Karpas-422 (cell line): ENCODE measurements at regions not wholly inside any gene's neighbourhood (a gene's known extent, or its start where the extent isn't known, plus 50 kb on each side); places are given as distances from the start of the nearest gene placed in this dataset.
"Not testable (repeated sequence)": the region's sequence is repeated elsewhere in the genome, so short reads cannot be mapped to it uniquely, and the experiment has no call there.

Experiments used
- DNase-seq: peaks from one replicate; pipeline ENCODE4 v3.0.0-alpha.2; 2015
- H2AFZ ChIP-seq: fragments of 200-600 bp; sonication (generic); 2 replicates; pipeline ENCODE4 v1.6.1; 2014; ENCODE audit warnings: antibody characterized with exemption, low read length, mixed read lengths
- H3K27ac ChIP-seq: fragments of 200-600 bp; sonication (generic); 2 replicates; pipeline ENCODE4 v1.5.1; 2014; ENCODE audit warnings: mild to moderate bottlenecking, low read length, moderate library complexity
- H3K27me3 ChIP-seq: fragments of 200-600 bp; sonication (generic); 2 replicates; pipeline ENCODE4 v1.6.1; 2014; ENCODE audit warnings: low read length, mixed read lengths
- H3K36me3 ChIP-seq: fragments of 200-600 bp; sonication (generic); 2 replicates; pipeline ENCODE4 v1.6.1; 2014; ENCODE audit warnings: low read length, mixed read lengths; ENCODE audit not compliant: insufficient read depth
- H3K4me1 ChIP-seq: fragments of 200-600 bp; sonication (generic); 2 replicates; pipeline ENCODE4 v1.6.1; 2014; ENCODE audit warnings: mild to moderate bottlenecking, low read length, mixed read lengths
- H3K4me2 ChIP-seq: fragments of 200-600 bp; sonication (generic); 2 replicates; pipeline ENCODE4 v1.6.1; 2014; ENCODE audit warnings: low read length, low read depth, mild to moderate bottlenecking; ENCODE audit not compliant: poor library complexity, severe bottlenecking
- H3K4me3 ChIP-seq: fragments of 200-600 bp; sonication (generic); 2 replicates; pipeline ENCODE4 v1.5.1; 2014; ENCODE audit warnings: mild to moderate bottlenecking, antibody characterized with exemption, low read length, mixed read lengths
- H3K79me2 ChIP-seq: fragments of 200-600 bp; sonication (generic); 2 replicates; pipeline ENCODE4 v1.6.1; 2014; ENCODE audit warnings: mild to moderate bottlenecking, low read length, mixed read lengths
- H3K9ac ChIP-seq: fragments of 200-600 bp; sonication (generic); 2 replicates; pipeline ENCODE4 v1.6.0; 2014; ENCODE audit warnings: low read length
- H3K9me2 ChIP-seq: fragments of 200-600 bp; sonication (generic), shearing (Covaris generic); replicated peaks from 2 replicates; pipeline ENCODE4 v1.6.0; 2014; ENCODE audit warnings: mild to moderate bottlenecking, low read length, moderate library complexity; ENCODE audit not compliant: insufficient read depth
- H3K9me3 ChIP-seq: fragments of 300-700, 200-600 bp; sonication (generic); 2 replicates; pipeline ENCODE4 v1.6.1; 2014; ENCODE audit warnings: low read length, mixed read lengths
- H4K20me1 ChIP-seq: fragments of 200-600 bp; sonication (generic); 2 replicates; pipeline ENCODE4 v1.6.1; 2014; ENCODE audit warnings: mild to moderate bottlenecking, antibody characterized with exemption, low read length, low read depth; ENCODE audit not compliant: insufficient read depth

DNA sequence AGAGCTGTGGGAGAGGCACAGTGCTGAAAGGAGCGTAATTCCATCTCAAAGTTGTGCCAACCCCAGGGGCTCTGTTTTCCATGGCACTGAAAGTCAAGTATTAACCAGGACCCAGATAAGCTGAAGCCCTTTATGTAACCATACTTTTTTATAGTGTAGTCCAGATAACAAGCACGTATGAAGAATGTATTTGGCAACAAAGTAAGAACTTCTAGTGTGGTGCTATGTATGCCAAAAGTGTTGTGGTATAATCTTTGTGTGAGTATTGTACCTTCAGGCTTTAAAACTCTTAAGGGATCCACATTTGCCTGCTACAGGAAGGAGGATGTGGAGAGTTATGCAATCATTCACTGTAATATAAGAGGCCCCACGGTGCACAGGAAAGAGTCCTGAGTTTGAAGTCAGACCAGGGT lies 129.4 kb downstream of the IBTK start:
- DNase-seq: no peak
- H3K4me2 ChIP-seq: no peak overlapping the region
- H3K36me3 ChIP-seq: no peaks in the 10 kb centered on the region
- H3K4me3 ChIP-seq: no peak overlapping the region
- H3K79me2 ChIP-seq: no peaks in the 10 kb centered on the region
- no peak overlapping the region for H3K9ac ChIP-seq
- H3K27me3 ChIP-seq: no peaks in the 10 kb centered on the region
- no peak overlapping the region for H2AFZ ChIP-seq
- H3K9me3 ChIP-seq: no peaks in the 10 kb centered on the region
- H4K20me1 ChIP-seq: no peaks in the 10 kb centered on the region
- H3K9me2 ChIP-seq: no peaks in the 10 kb centered on the region
- H3K27ac ChIP-seq: no peak overlapping the region
- H3K4me1 ChIP-seq: no peaks in the 10 kb centered on the region

DNA sequence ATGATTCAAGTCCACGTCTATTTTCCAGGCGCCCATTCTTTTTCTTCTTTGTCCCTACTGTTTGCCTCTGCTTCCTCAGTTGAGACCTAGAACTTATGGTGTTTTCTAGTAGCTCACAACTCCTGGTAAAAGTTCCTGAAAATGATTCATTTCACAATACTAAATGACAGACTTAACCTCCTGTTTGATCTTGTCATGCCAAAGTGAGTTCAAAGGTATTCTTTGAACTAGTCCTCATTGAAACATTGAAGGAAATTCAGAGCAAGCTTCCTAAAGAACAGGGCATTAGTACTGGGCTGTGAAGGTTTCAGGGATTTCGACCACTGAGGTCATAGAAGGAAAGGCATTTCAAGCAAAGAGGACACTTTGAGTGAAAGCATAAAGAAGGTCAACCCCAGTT lies 132.8 kb downstream of the IBTK start:
- H3K4me2 ChIP-seq: no peak overlapping the region
- H3K79me2 ChIP-seq: no peaks in the 10 kb centered on the region

DNA sequence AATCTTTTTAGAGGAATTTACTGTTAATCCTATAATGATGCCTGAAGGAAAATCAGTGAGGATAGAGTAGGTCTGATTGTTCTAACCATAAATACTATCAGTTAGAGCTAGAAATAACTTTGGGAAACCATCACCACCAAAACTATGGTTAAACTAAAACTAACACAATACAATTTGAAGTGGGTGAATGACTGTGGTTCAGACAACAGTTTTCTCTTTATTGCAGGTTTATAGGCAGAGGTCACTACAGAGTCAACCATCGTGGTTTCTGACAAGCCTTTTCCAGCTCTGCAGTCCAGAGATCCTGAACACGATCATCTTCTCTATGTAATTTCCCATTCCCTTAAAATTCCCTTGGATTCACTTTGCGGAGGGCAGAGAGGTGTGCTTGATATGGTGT lies 134.3 kb downstream of the IBTK start:
- Histone ChIP-seq H3K9me3 (no peaks in the 10 kb centered on the region), H4K20me1 (no peaks in the 10 kb centered on the region), H3K36me3 (no peaks in the 10 kb centered on the region), H2AFZ (no peak overlapping the region), H3K27me3 (no peaks in the 10 kb centered on the region), H3K79me2 (no peaks in the 10 kb centered on the region), H3K4me3 (no peak overlapping the region), H3K4me2 (no peak overlapping the region), H3K4me1 (no peaks in the 10 kb centered on the region), H3K9ac (no peak overlapping the region), H3K9me2 (no peaks in the 10 kb centered on the region), H3K27ac (no peak overlapping the region)
- no peak for DNase-seq

More for the DNA sequence above, 132.8 kb downstream of the IBTK start:
- Histone ChIP-seq H2AFZ (no peak overlapping the region), H3K27ac (no peak overlapping the region), H3K4me3 (no peak overlapping the region), H3K36me3 (no peaks in the 10 kb centered on the region), H3K9me2 (no peaks in the 10 kb centered on the region), H3K9me3 (no peaks in the 10 kb centered on the region), H3K9ac (no peak overlapping the region), H3K4me1 (no peaks in the 10 kb centered on the region), H3K27me3 (no peaks in the 10 kb centered on the region), H4K20me1 (no peaks in the 10 kb centered on the region)
- no peak for DNase-seq

DNA sequence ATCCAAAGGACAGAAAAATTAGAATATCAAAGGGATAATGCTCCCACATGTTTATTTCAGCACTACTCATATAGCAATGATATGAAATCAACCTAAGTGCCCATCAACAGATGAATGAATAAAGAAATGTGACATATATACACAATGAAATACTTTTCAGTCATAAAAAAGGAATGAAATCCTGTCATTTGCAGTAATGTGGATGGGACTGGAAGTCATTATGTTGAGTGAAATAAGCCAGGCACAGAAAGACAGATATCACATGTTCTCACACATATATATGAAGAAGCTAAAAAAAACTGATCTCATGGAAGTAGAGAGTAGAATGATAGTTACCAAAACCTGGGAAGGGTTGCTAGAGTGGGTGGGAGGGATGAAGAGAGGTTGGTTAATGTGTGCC lies 135.7 kb downstream of the IBTK start:
- no peak for DNase-seq
- H2AFZ ChIP-seq: no peak overlapping the region
- no peaks in the 10 kb centered on the region for H3K9me3 ChIP-seq
- no peaks in the 10 kb centered on the region for H3K79me2 ChIP-seq
- H3K4me1 ChIP-seq: no peaks in the 10 kb centered on the region
- no peaks in the 10 kb centered on the region for H3K9me2 ChIP-seq
- H3K4me2 ChIP-seq: no peak overlapping the region
- H3K27me3 ChIP-seq: no peaks in the 10 kb centered on the region
- no peaks in the 10 kb centered on the region for H3K36me3 ChIP-seq
- no peaks in the 10 kb centered on the region for H4K20me1 ChIP-seq
- H3K27ac ChIP-seq: no peak overlapping the region
- no peak overlapping the region for H3K9ac ChIP-seq
- H3K4me3 ChIP-seq: no peak overlapping the region

DNA sequence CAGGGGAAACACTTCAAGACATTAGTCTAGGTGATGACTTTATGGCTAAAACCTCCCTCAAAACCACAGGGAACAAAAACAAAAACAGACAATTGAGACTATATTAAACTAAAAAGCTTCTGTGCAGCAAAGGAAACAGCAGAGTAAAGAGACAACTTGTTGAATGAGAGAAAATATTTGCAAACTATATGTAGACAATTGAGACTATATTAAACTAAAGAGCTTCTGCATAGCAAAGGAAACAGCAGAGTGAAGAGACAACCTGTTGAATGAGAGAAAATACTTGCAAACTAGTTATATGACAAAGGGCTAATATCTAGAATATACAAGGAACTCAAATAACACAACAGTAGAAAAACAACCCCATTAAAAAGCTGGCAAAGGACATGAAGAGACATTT lies 136.4 kb downstream of the IBTK start:
- Histone ChIP-seq H3K79me2 (no peaks in the 10 kb centered on the region), H3K4me2 (no peak overlapping the region), H3K36me3 (no peaks in the 10 kb centered on the region), H3K27me3 (no peaks in the 10 kb centered on the region), H3K9me3 (no peaks in the 10 kb centered on the region), H2AFZ (no peak overlapping the region), H3K4me3 (no peak overlapping the region), H4K20me1 (no peaks in the 10 kb centered on the region), H3K9ac (no peak overlapping the region), H3K9me2 (no peaks in the 10 kb centered on the region), H3K4me1 (no peaks in the 10 kb centered on the region), H3K27ac (no peak overlapping the region)
- no peak for DNase-seq

DNA sequence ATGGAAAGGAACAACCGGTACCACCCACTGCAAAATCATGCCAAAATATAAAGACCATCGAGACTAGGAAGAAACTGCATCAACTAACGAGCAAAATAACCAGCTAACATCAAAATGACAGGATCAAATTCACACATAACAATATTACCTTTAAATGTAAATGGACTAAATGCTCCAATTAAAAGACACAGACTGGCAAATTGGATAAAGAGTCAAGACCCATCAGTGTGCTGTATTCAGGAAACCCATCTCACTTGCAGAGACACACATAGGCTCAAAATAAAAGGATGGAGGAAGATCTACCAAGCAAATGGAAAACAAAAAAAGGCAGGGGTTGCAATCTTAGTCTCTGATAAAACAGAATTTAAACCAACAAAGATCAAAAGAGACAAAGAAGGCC lies 144.4 kb downstream of the IBTK start:
- not testable (repeated sequence) for H4K20me1 ChIP-seq, H3K9ac ChIP-seq, H3K27me3 ChIP-seq, H3K4me1 ChIP-seq, H3K9me2 ChIP-seq, H3K4me2 ChIP-seq, H3K4me3 ChIP-seq, H3K27ac ChIP-seq, DNase-seq, H3K36me3 ChIP-seq, H3K9me3 ChIP-seq, H2AFZ ChIP-seq, H3K79me2 ChIP-seq

DNA sequence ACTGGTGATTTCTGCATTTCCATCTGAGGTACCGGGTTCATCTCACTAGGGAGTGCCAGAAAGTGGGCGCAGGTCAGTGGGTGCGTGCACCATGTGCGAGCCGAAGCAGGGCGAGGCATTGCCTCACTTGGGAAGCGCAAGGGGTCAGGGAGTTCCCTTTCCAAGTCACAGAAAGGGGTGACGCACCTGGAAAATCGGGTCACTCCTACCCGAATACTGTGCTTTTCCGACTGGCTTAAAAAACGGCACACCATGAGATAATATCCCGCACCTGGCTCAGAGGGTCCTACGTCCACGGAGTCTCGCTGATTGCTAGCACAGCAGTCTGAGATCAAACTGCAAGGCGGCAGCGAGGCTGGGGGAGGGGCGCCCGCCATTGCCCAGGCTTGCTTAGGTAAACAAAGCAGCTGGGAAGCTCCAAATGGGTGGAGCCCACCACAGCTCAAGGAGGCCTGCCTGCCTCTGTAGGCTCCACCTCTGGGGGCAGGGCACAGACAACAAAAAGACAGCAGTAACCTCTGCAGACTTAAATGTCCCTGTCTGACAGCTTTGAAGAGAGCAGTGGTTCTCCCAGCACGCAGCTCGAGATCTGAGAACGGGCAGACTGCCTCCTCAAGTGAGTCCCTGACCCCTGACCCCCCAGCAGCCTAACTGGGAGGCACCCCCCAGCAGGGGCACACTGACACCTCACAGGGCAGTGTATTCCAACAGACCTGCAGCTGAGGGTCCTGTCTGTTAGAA lies 146.0 kb downstream of the IBTK start:
- not testable (repeated sequence) for H3K27me3 ChIP-seq, H3K4me3 ChIP-seq, H3K36me3 ChIP-seq, H3K27ac ChIP-seq, H3K4me2 ChIP-seq, H3K9ac ChIP-seq, H3K9me3 ChIP-seq, H2AFZ ChIP-seq, DNase-seq, H3K79me2 ChIP-seq, H3K9me2 ChIP-seq, H3K4me1 ChIP-seq, H4K20me1 ChIP-seq

DNA sequence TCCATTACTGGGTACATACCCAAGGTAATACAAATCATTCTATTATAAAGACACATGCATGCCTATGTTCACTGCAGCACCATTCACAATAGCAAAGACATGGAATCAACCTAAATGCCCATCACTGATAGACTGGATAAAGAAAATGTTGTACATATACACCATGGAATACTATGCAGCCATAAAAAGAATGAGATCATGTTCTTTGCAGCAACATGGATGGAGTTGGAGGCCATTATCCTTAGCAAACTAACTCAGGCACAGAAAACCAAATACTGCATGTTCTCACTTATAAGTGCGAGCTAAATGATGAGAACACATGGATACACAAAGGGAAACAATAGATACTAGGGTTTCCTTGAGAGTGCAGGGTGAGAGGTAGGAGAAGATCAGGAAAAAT lies 146.8 kb downstream of the IBTK start:
- not testable (repeated sequence) for H3K79me2 ChIP-seq, H3K4me1 ChIP-seq, H3K4me3 ChIP-seq, H3K9me2 ChIP-seq, H3K9ac ChIP-seq, H3K4me2 ChIP-seq, H3K36me3 ChIP-seq, DNase-seq, H3K9me3 ChIP-seq, H3K27ac ChIP-seq, H2AFZ ChIP-seq, H4K20me1 ChIP-seq, H3K27me3 ChIP-seq

DNA sequence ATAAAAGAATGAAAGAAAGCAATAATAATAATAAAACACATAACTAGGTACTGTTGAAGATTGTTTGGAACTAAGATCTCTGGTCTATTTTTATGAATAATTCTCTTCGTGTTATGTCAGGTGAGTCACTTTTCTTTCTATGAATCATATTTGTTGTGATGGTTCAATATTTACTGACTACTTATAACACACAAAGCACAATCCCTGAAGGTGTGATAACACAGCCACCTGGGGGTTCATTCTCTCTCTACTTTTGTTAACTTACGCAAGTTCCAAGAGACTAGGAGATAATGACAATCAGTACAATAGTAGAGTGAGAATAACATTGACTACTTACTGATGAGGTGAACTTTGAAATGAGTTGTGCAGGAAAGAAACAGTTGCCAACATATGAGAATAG lies 149.9 kb downstream of the IBTK start:
- Histone ChIP-seq H3K9ac (no peak overlapping the region), H3K36me3 (no peaks in the 10 kb centered on the region), H3K27ac (no peak overlapping the region), H3K4me3 (no peak overlapping the region), H3K27me3 (no peaks in the 10 kb centered on the region), H4K20me1 (no peaks in the 10 kb centered on the region), H3K4me1 (0 out of 2 replicates have a peak, but pooled peaks cover 2% of the 10 kb centered on the region), H3K9me2 (no peaks in the 10 kb centered on the region), H3K79me2 (no peaks in the 10 kb centered on the region), H2AFZ (no peak overlapping the region), H3K4me2 (no peak overlapping the region), H3K9me3 (no peaks in the 10 kb centered on the region)
- DNase-seq: no peak
